Keratinocyte (primary cell): ENCODE measurements at regions not wholly inside any gene's neighbourhood (a gene's known extent, or its start where the extent isn't known, plus 50 kb on each side); places are given as distances from the start of the nearest gene placed in this dataset.

Source experiments
- DNase-seq: peaks from one replicate; pipeline ENCODE4 v3.0.0-alpha.2; 2011; ENCODE audit warnings: low read depth, missing footprints, low spot score
- FAIRE-seq: peaks from 2 replicates; lab custom pipeline; 2011; peaks lifted over from hg19 to GRCh38; lab: Jason Lieb, UNC
- H2AFZ ChIP-seq: 2 replicates; pipeline ENCODE4 v1.6.0; 2012; ENCODE audit warnings: low read length, control low read depth, inconsistent platforms; ENCODE audit not compliant: control insufficient read depth
- H3K27ac ChIP-seq: 2 replicates; pipeline ENCODE4 v1.5.1; 2011; ENCODE audit warnings: low read length; ENCODE audit not compliant: control insufficient read depth, insufficient read depth
- H3K27me3 ChIP-seq: 3 replicates; pipeline ENCODE4 v1.6.0; 2011; ENCODE audit warnings: low read length; ENCODE audit not compliant: control insufficient read depth, insufficient read depth; ENCODE audit errors: extremely low read depth
- H3K36me3 ChIP-seq, 2 experiments: 2 replicates in 1 of 2; 3 replicates in 1 of 2; pipeline ENCODE4 v1.5.1; 2011; ENCODE audit warnings: low read length in 2 of 2, mild to moderate bottlenecking in 1 of 2; ENCODE audit not compliant: control insufficient read depth in 2 of 2, insufficient read depth in 2 of 2; ENCODE audit errors: extremely low read depth in 1 of 2
- H3K4me1 ChIP-seq: 3 replicates; pipeline ENCODE4 v1.5.1; 2011; ENCODE audit warnings: low read length; ENCODE audit not compliant: control insufficient read depth, insufficient read depth; ENCODE audit errors: extremely low read depth
- H3K4me2 ChIP-seq: 3 replicates; pipeline ENCODE4 v1.6.0; 2011; ENCODE audit warnings: low read depth, low read length; ENCODE audit not compliant: control insufficient read depth, insufficient read depth; ENCODE audit errors: extremely low read depth
- H3K4me3 ChIP-seq, 3 experiments: fragments of 200-600 bp in 1 of 3; sonication (generic) in 1 of 3; 2 replicates in 2 of 3; 3 replicates in 1 of 3; pipeline ENCODE4 v1.5.1; 2011 to 2016; ENCODE audit warnings: low read length in 3 of 3, mild to moderate bottlenecking in 3 of 3, control low read depth in 2 of 3, inconsistent platforms in 1 of 3, low read depth in 1 of 3, mixed read lengths in 1 of 3, mixed run types in 1 of 3, moderate library complexity in 1 of 3; ENCODE audit not compliant: control insufficient read depth in 2 of 3, insufficient read depth in 2 of 3; ENCODE audit errors: extremely low read depth in 1 of 3
- H3K79me2 ChIP-seq: 2 replicates; pipeline ENCODE4 v1.6.0; 2012; ENCODE audit warnings: low read length; ENCODE audit not compliant: control insufficient read depth, insufficient read depth
- H3K9ac ChIP-seq: 3 replicates; pipeline ENCODE4 v1.6.0; 2011; ENCODE audit warnings: low read length; ENCODE audit not compliant: control insufficient read depth, insufficient read depth; ENCODE audit errors: extremely low read depth
- H3K9me1 ChIP-seq: 3 replicates; pipeline ENCODE4 v1.6.0; 2011; ENCODE audit warnings: low read length; ENCODE audit not compliant: control insufficient read depth, insufficient read depth; ENCODE audit errors: extremely low read depth
- H3K9me3 ChIP-seq: 2 replicates; pipeline ENCODE4 v1.5.1; 2012; ENCODE audit warnings: low read depth, low read length; ENCODE audit not compliant: control insufficient read depth
- H4K20me1 ChIP-seq: 3 replicates; pipeline ENCODE4 v1.6.0; 2011; ENCODE audit warnings: low read length; ENCODE audit not compliant: control insufficient read depth, insufficient read depth; ENCODE audit errors: extremely low read depth
- EZH2 ChIP-seq: IDR thresholded peaks from one replicate; pipeline ENCODE4 v1.6.1; 2012; ENCODE audit warnings: inconsistent platforms, mild to moderate bottlenecking, low read length, moderate library complexity
- dilution Hi-C: fragments of 300-500 bp; cut with MboI; formaldehyde crosslinking; loops from one replicate; pipeline ENCODE4 v1.7.0; 2020; ENCODE audit warnings: low sequenced_read_pairs; ENCODE audit not compliant: extremely low pct_ligation_motif_present
- TF ChIP-seq, protein P1 (sequence below), 3 experiments: IDR thresholded peaks in 1 of 3; conservative IDR thresholded peaks in 1 of 3; optimal IDR thresholded peaks in 1 of 3; 2 replicates in 2 of 3; 3 replicates in 1 of 3; pipeline versions ENCODE3 to v1.5.1; 2011; ENCODE audit warnings: low read length in 3 of 3, mild to moderate bottlenecking in 3 of 3, moderate library complexity in 2 of 3, control low read depth in 1 of 3, inconsistent platforms in 1 of 3; ENCODE audit not compliant: insufficient read depth in 2 of 3; ENCODE audit errors: extremely low read depth in 1 of 3

DNA sequence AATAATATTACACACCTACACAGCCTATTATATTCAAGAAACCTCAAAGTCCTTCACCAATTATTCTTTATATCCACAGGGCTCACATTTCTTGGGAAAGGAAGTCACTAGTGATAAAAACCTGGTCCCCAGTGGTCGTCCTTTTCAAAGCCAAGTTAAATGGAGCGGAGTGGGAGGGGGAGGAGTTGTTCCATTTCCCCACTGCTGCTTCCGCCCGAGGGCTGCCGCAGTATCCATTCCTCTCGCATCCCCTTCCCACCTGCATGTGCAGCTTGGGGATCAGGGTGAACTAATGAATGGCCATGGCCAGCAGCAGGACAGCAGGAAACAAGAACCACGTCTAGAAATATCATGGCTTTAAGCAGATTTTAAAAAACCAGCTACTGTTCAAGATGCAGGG, 76.4 kb upstream of the SEMA6D start:
- no peak for TF ChIP-seq EZH2
- TF ChIP-seq, protein P1, sequence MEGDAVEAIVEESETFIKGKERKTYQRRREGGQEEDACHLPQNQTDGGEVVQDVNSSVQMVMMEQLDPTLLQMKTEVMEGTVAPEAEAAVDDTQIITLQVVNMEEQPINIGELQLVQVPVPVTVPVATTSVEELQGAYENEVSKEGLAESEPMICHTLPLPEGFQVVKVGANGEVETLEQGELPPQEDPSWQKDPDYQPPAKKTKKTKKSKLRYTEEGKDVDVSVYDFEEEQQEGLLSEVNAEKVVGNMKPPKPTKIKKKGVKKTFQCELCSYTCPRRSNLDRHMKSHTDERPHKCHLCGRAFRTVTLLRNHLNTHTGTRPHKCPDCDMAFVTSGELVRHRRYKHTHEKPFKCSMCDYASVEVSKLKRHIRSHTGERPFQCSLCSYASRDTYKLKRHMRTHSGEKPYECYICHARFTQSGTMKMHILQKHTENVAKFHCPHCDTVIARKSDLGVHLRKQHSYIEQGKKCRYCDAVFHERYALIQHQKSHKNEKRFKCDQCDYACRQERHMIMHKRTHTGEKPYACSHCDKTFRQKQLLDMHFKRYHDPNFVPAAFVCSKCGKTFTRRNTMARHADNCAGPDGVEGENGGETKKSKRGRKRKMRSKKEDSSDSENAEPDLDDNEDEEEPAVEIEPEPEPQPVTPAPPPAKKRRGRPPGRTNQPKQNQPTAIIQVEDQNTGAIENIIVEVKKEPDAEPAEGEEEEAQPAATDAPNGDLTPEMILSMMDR (optimal IDR thresholded peaks at IDR 0.05 in 1 of 3, IDR thresholded peaks at IDR 0.05 in 1 of 3, conservative IDR thresholded peaks at IDR 0.05 in 1 of 3; ENCODE audit: extremely low read depth in 1 of 3, insufficient read depth in 2 of 3, low read length in 3 of 3): no peak
- Histone ChIP-seq H3K9me1 (no peaks in the 10 kb centered on the region), H3K36me3 (no peaks in the 10 kb centered on the region), H3K4me2 (no peak overlapping the region), H3K79me2 (no peaks in the 10 kb centered on the region), H3K4me3 (no peak overlapping the region), H3K9ac (no peak overlapping the region), H3K9me3 (no peaks in the 10 kb centered on the region), H3K4me1 (no peaks in the 10 kb centered on the region), H2AFZ (no peak overlapping the region), H3K27me3 (no peaks in the 10 kb centered on the region), H4K20me1 (no peaks in the 10 kb centered on the region), H3K27ac (no peak overlapping the region)
- DNase-seq (no peak), FAIRE-seq (no peak)
- dilution Hi-C loops: no loop called here

DNA sequence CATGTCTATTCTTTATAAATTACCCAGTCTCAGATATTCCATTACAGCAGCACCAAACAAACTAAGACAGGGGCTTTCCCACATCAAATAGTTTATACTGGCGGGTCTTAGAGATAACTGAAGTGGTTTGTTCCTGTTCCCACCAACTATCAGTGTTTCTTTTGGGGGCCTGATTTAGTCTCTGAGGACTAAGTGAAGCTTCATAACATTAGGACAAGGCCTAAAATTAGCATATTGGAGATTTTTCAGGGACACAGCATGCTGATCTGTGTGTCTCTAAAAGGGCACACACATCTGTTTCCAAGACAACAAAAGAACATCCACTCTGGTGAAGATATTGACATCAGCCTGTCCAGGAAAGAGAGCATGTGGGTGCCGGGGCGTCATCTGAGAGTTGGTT, 72.6 kb upstream of the SEMA6D start:
- H3K4me1 ChIP-seq: no peaks in the 10 kb centered on the region
- dilution Hi-C loops: no loop called here
- no peaks in the 10 kb centered on the region for H3K9me1 ChIP-seq
- H3K4me3 ChIP-seq: no peak overlapping the region
- H3K79me2 ChIP-seq: no peaks in the 10 kb centered on the region
- H3K4me2 ChIP-seq: no peak overlapping the region
- FAIRE-seq (no peak), DNase-seq (no peak)
- H2AFZ ChIP-seq: no peak overlapping the region
- H3K36me3 ChIP-seq: no peaks in the 10 kb centered on the region
- no peaks in the 10 kb centered on the region for H3K27me3 ChIP-seq
- H3K9ac ChIP-seq: no peak overlapping the region
- H4K20me1 ChIP-seq: no peaks in the 10 kb centered on the region
- TF ChIP-seq, protein P1 (optimal IDR thresholded peaks at IDR 0.05 in 1 of 3, IDR thresholded peaks at IDR 0.05 in 1 of 3, conservative IDR thresholded peaks at IDR 0.05 in 1 of 3; ENCODE audit: extremely low read depth in 1 of 3, insufficient read depth in 2 of 3, low read length in 3 of 3): no peak
- TF ChIP-seq EZH2: no peak
- no peak overlapping the region for H3K27ac ChIP-seq
- no peaks in the 10 kb centered on the region for H3K9me3 ChIP-seq
